GM18505 (cell line): ENCODE measurements at regions not wholly inside any gene's neighbourhood (a gene's known extent, or its start where the extent isn't known, plus 50 kb on each side); places are given as distances from the start of the nearest gene placed in this dataset.
"Not testable (repeated sequence)": the region's sequence is repeated elsewhere in the genome, so short reads cannot be mapped to it uniquely, and the experiment has no call there.

Source experiments
- ATAC-seq: cut with Tn5 transposase; IDR thresholded peaks from one replicate; pipeline ENCODE4 v1.9.1; 2021; ENCODE audit not compliant: unreplicated experiment
- POLR2A ChIP-seq: IDR thresholded peaks from 4 replicates; pipeline ENCODE4 v1.6.1; 2011; ENCODE audit warnings: borderline replicate concordance; ENCODE audit not compliant: insufficient read depth, insufficient read length; ENCODE audit errors: extremely low read depth

GRCh38 chrX:140040386-140040785, 75.1 kb upstream of the CXorf66 start:
- ATAC-seq, result no peak
- TF ChIP-seq POLR2A, result no peak

GRCh38 chrX:140038842-140039241, 73.5 kb upstream of the CXorf66 start:
- no peak for ATAC-seq
- TF ChIP-seq POLR2A, result no peak

GRCh38 chrX:140034916-140035315, 69.6 kb upstream of the CXorf66 start:
- no peak for ATAC-seq

GRCh38 chrX:140022482-140022881, 57.2 kb upstream of the CXorf66 start:
- no peak for ATAC-seq
- TF ChIP-seq POLR2A, result no peak

More at GRCh38 chrX:140034916-140035315, 69.6 kb upstream of the CXorf66 start:
- TF ChIP-seq POLR2A, result no peak

GRCh38 chrX:140019134-140019533, 53.8 kb upstream of the CXorf66 start:
- ATAC-seq, result not testable (repeated sequence)
